ENCODE measurements at regions not wholly inside any gene's neighbourhood (a gene's known extent, or its start where the extent isn't known, plus 50 kb on each side); places are given as distances from the start of the nearest gene placed in this dataset.

GRCh38 chrX:99653352-99653751, 756.7 kb downstream of the PCDH19 start (continued):
- TF ChIP-seq ZNF331 (CRISPR knock-in tag; IDR thresholded peaks at IDR 0.05; ENCODE audit: low read depth) (no peak), CTCF (conservative IDR thresholded peaks at IDR 0.05; ENCODE audit: low read depth in 2 of 2) (no peak), POLR2AphosphoS5 (IDR thresholded peaks at IDR 0.05; ENCODE audit: low read depth) (no peak), REST (IDR thresholded peaks at IDR 0.05; ENCODE audit: unreplicated experiment) (no peak), ZNF114 (CRISPR knock-in tag; IDR thresholded peaks at IDR 0.05) (no peak), EZH2phosphoT487 (IDR thresholded peaks at IDR 0.05; ENCODE audit: unreplicated experiment) (no peak), EZH2 (IDR thresholded peaks at IDR 0.05; ENCODE audit: low read depth, unreplicated experiment) (no peak)

- H3K4me3 Mint-ChIP-seq: no peak overlapping the region
- no peak for DNase-seq (ENCODE audit: low spot score)
- TF ChIP-seq ZNF331 (CRISPR knock-in tag; IDR thresholded peaks at IDR 0.05; ENCODE audit: low read depth) (no peak), JUNB (IDR thresholded peaks at IDR 0.05; ENCODE audit: unreplicated experiment) (no peak), EZH2 (IDR thresholded peaks at IDR 0.05; ENCODE audit: low read depth, unreplicated experiment) (no peak), CTCF (conservative IDR thresholded peaks at IDR 0.05; ENCODE audit: low read depth in 2 of 2) (no peak), REST (IDR thresholded peaks at IDR 0.05; ENCODE audit: unreplicated experiment) (no peak), EZH2phosphoT487 (IDR thresholded peaks at IDR 0.05; ENCODE audit: unreplicated experiment) (no peak), CREB1 (CRISPR knock-in tag; IDR thresholded peaks at IDR 0.05; ENCODE audit: low read depth) (no peak), ZNF114 (CRISPR knock-in tag; IDR thresholded peaks at IDR 0.05) (no peak), ETS1 (IDR thresholded peaks at IDR 0.05) (no peak)
Observed at GRCh38 chrX:99613041-99613440, 797.0 kb downstream of the PCDH19 start.

More at GRCh38 chrX:99613041-99613440, 797.0 kb downstream of the PCDH19 start:
- Histone ChIP-seq H3K4me1 (ENCODE audit: insufficient read depth) (peaks cover 28% of the 10 kb centered on the region), H3K36me3 (ENCODE audit: insufficient read depth) (no peaks in the 10 kb centered on the region), H3K9me2 (ENCODE audit: insufficient read depth) (no peaks in the 10 kb centered on the region), H2AFZ (no peak overlapping the region), H3K27me3 (ENCODE audit: insufficient read depth) (no peaks in the 10 kb centered on the region), H3K79me2 (replicated peaks; ENCODE audit: insufficient read depth) (no peaks in the 10 kb centered on the region), H3K4me2 (peak overlapping the region; percentile 52), H3F3A (replicated peaks; ENCODE audit: low read depth) (no peaks in the 10 kb centered on the region), H4K20me1 (replicated peaks; ENCODE audit: insufficient read depth) (no peaks in the 10 kb centered on the region), H3K4me3 (no peak overlapping the region), H3K27ac (ENCODE audit: low read depth) (no peak overlapping the region)
- Mint-ChIP-seq H3K4me1 (peaks cover 18% of the 10 kb centered on the region; the same call in 2 of the 3 replicates), H3K27me3 (ENCODE audit: insufficient read depth, low read depth, poor library complexity) (no peaks in the 10 kb centered on the region), H3K9me3 (no peaks in the 10 kb centered on the region), H3K36me3 (ENCODE audit: low read depth) (no peaks in the 10 kb centered on the region), H3K27ac (no peak overlapping the region)
- no peak for ATAC-seq

Measured in GM23338 (cell line).